ENCODE measurements at regions not wholly inside any gene's neighbourhood (a gene's known extent, or its start where the extent isn't known, plus 50 kb on each side); places are given as distances from the start of the nearest gene placed in this dataset.

DNA sequence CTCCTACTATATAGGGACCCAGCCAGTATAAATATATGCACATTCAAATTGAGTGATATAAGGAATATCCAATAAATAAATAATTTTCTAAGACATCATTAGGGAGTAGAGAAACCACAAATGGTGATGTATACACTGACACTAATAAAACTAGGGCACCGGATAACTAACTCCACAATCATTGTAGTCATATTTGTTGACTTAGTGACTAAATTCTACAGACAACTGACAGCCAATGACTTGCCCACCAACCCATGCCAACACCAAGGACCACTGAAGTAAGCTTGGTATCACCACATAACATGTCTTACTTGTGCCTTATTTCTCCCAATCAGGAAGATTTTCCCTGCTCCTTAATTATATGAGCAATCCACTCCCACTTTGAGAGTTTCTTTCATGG lies 139.6 kb upstream of the TRPC6 start:
- DNase-seq: no peak
- no peaks in the 10 kb centered on the region for H3K4me1 ChIP-seq
- no peaks in the 10 kb centered on the region for H3K27me3 ChIP-seq
- 59 to 70% methylated on average over 1 of the region's 1 CpG for WGBS, 2 donors
- H3K9me3 ChIP-seq: no peaks in the 10 kb centered on the region
- H3K27ac ChIP-seq: no peak overlapping the region
- no peak overlapping the region for H3K4me3 ChIP-seq
- no peak for ATAC-seq
- intact Hi-C loops (cut with DNase I): no loop called here
- no peak for TF ChIP-seq POLR2A (IDR thresholded peaks at IDR 0.05)
- TF ChIP-seq CTCF (IDR thresholded peaks at IDR 0.05): no peak
- H3K36me3 ChIP-seq (replicated peaks in 1 of 2; ENCODE audit: insufficient read depth in 1 of 2, low read depth in 2 of 2): no peaks in the 10 kb centered on the region

GRCh38 chr11:101721270-101721669 lies 137.5 kb upstream of the TRPC6 start:
- TF ChIP-seq CTCF (IDR thresholded peaks at IDR 0.05) (no peak), POLR2A (IDR thresholded peaks at IDR 0.05) (no peak)
- WGBS, 2 donors: 62 to 71% methylated on average over 5 of the region's 5 CpGs
- no peaks in the 10 kb centered on the region for H3K36me3 ChIP-seq (replicated peaks in 1 of 2; ENCODE audit: insufficient read depth in 1 of 2, low read depth in 2 of 2)

GRCh38 chr11:101718402-101718801 lies 134.6 kb upstream of the TRPC6 start:
- Histone ChIP-seq H3K4me1 (no peaks in the 10 kb centered on the region), H3K4me3 (no peak overlapping the region), H3K9me3 (no peaks in the 10 kb centered on the region), H3K27ac (no peak overlapping the region), H3K27me3 (no peaks in the 10 kb centered on the region), H3K36me3 (replicated peaks in 1 of 2; ENCODE audit: insufficient read depth in 1 of 2, low read depth in 2 of 2) (no peaks in the 10 kb centered on the region)
- WGBS, 2 donors: 64 to 72% methylated on average over 4 of the region's 4 CpGs
- DNase-seq: no peak
- ATAC-seq: no peak
- TF ChIP-seq CTCF (IDR thresholded peaks at IDR 0.05) (no peak), POLR2A (IDR thresholded peaks at IDR 0.05) (no peak)
- intact Hi-C loops (cut with DNase I): no loop called here

More at GRCh38 chr11:101721270-101721669, 137.5 kb upstream of the TRPC6 start:
- no peak overlapping the region for H3K4me3 ChIP-seq
- ATAC-seq (no peak), DNase-seq (no peak)
- H3K27me3 ChIP-seq: no peaks in the 10 kb centered on the region
- no peaks in the 10 kb centered on the region for H3K4me1 ChIP-seq
- no peaks in the 10 kb centered on the region for H3K9me3 ChIP-seq
- intact Hi-C loops (cut with DNase I): no loop called here
- H3K27ac ChIP-seq: no peak overlapping the region

DNA sequence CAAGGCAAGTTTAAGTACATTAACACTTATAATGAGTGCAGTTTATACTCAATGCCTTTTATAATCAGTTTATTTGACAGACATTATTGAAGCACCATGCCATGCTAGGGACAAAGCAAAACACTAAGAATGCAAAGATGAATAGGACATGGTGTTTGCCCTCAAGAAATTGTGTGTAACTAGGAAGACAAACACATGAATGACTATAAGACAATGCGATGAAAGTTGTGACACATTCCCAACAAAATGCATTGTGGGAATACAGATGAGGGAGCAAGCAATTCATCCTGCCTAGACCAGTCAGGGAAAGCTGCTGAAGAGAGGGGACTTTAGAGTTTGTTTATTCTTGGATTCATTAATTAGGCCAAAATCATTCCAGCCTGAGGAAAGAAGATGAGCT lies 133.8 kb upstream of the TRPC6 start:
- intact Hi-C loops (cut with DNase I): no loop called here
- no peak overlapping the region for H3K27ac ChIP-seq
- no peak for ATAC-seq
- no peaks in the 10 kb centered on the region for H3K9me3 ChIP-seq
- TF ChIP-seq POLR2A (IDR thresholded peaks at IDR 0.05): no peak
- no peak for TF ChIP-seq CTCF (IDR thresholded peaks at IDR 0.05)
- no peak overlapping the region for H3K4me3 ChIP-seq
- 64 to 76% methylated on average over 1 of the region's 1 CpG for WGBS, 2 donors
- H3K4me1 ChIP-seq: no peaks in the 10 kb centered on the region
- H3K36me3 ChIP-seq (replicated peaks in 1 of 2; ENCODE audit: insufficient read depth in 1 of 2, low read depth in 2 of 2): no peaks in the 10 kb centered on the region
- no peak for DNase-seq
- no peaks in the 10 kb centered on the region for H3K27me3 ChIP-seq

DNA sequence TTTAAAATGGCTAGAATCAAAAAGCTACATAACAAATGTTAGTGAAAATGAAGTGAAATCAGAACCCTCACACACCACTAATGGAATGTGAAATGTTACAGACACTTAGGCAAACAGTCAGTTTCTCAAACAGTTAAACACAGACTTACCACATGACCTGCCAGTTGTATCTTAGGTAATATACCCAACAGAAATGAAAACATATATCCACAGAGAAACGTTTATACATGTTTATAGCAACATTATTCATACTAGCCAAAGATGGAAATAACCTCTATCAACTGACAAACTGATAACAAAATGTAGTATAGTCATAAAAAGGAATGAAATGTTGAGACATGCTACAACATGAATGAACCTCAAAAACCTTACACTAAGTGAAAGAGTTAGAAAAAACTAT lies 131.5 kb upstream of the TRPC6 start:
- no peak for ATAC-seq
- WGBS, 2 donors: 0 to 13% methylated on average over 1 of the region's 1 CpG
- no peak overlapping the region for H3K27ac ChIP-seq
- no peak overlapping the region for H3K4me3 ChIP-seq
- no peaks in the 10 kb centered on the region for H3K27me3 ChIP-seq
- no peaks in the 10 kb centered on the region for H3K4me1 ChIP-seq
- no peak for DNase-seq
- intact Hi-C loops (cut with DNase I): no loop called here
- H3K36me3 ChIP-seq (replicated peaks in 1 of 2; ENCODE audit: insufficient read depth in 1 of 2, low read depth in 2 of 2): no peaks in the 10 kb centered on the region
- TF ChIP-seq CTCF (IDR thresholded peaks at IDR 0.05) (no peak), POLR2A (IDR thresholded peaks at IDR 0.05) (no peak)
- no peaks in the 10 kb centered on the region for H3K9me3 ChIP-seq

Measured in body of pancreas (tissue), 4 donors.